ENCODE measurements at regions not wholly inside any gene's neighbourhood (a gene's known extent, or its start where the extent isn't known, plus 50 kb on each side); places are given as distances from the start of the nearest gene placed in this dataset.

DNA sequence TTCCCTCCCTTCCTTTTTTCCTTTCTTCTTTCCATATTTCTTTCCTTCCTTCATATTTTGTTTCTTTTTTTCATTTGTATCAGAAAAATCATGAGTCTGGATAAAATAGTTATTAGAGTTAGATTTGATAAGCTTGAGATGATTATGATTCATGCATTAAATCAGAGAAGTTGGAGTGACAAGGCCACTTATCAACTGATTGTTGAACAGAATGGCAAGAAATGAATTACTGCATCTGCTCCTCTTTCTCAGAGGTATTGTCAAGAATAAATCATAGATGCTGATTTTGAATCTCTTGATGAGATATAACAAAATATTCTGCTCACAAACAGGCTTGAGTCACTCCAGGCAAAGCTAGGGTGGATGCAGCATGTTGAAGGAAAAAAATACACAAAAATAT, 54.6 kb upstream of the ANO5 start:
- Histone ChIP-seq H3K4me3 (ENCODE audit: low read length in 3 of 3) (no peak overlapping the region), H3K4me1 (ENCODE audit: control insufficient read depth in 2 of 3, insufficient read depth in 2 of 3, low read depth in 1 of 3, low read length in 3 of 3) (no peaks in the 10 kb centered on the region), H3K36me3 (ENCODE audit: control insufficient read depth in 2 of 3, insufficient read depth in 3 of 3, low read length in 3 of 3) (no peaks in the 10 kb centered on the region), H3K9me3 (ENCODE audit: control insufficient read depth in 2 of 3, insufficient read depth in 1 of 3, low read length in 3 of 3) (no peaks in the 10 kb centered on the region), H3K9ac (ENCODE audit: low read length in 3 of 3) (no peak overlapping the region), H3K27ac (ENCODE audit: low read depth in 2 of 2, low read length in 2 of 2) (no peak overlapping the region), H3K27me3 (ENCODE audit: control insufficient read depth, insufficient read depth, low read length) (no peaks in the 10 kb centered on the region)
- DNase-seq = no peak
- no peak for FAIRE-seq
- intact Hi-C loops (cut with DNase I) = no loop called here
- TF ChIP-seq, protein P1, sequence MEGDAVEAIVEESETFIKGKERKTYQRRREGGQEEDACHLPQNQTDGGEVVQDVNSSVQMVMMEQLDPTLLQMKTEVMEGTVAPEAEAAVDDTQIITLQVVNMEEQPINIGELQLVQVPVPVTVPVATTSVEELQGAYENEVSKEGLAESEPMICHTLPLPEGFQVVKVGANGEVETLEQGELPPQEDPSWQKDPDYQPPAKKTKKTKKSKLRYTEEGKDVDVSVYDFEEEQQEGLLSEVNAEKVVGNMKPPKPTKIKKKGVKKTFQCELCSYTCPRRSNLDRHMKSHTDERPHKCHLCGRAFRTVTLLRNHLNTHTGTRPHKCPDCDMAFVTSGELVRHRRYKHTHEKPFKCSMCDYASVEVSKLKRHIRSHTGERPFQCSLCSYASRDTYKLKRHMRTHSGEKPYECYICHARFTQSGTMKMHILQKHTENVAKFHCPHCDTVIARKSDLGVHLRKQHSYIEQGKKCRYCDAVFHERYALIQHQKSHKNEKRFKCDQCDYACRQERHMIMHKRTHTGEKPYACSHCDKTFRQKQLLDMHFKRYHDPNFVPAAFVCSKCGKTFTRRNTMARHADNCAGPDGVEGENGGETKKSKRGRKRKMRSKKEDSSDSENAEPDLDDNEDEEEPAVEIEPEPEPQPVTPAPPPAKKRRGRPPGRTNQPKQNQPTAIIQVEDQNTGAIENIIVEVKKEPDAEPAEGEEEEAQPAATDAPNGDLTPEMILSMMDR (IDR thresholded peaks at IDR 0.05; ENCODE audit: borderline replicate concordance, extremely low read depth, insufficient read depth) = no peak
